PC-3 (cell line): ENCODE measurements at regions not wholly inside any gene's neighbourhood (a gene's known extent, or its start where the extent isn't known, plus 50 kb on each side); places are given as distances from the start of the nearest gene placed in this dataset.
"Not testable (repeated sequence)": the region's sequence is repeated elsewhere in the genome, so short reads cannot be mapped to it uniquely, and the experiment has no call there.

Experiments
- CTCF ChIP-seq: fragments of 300-600 bp; sonication (generic); conservative IDR thresholded peaks from 2 replicates; pipeline ENCODE4 v1.5.1; 2017; ENCODE audit warnings: antibody characterized with exemption, low read depth, mild to moderate bottlenecking, low read length
- EZH2phosphoT487 ChIP-seq: fragments of 300-600 bp; sonication (generic); IDR thresholded peaks from 2 replicates; pipeline ENCODE4 v1.6.1; 2018; ENCODE audit warnings: mild to moderate bottlenecking, antibody characterized with exemption, low read length, borderline replicate concordance

GRCh38 chr15:30833379-30833778 is 70.3 kb upstream of the FAN1 start:
- not testable (repeated sequence) for TF ChIP-seq CTCF, EZH2phosphoT487
